GM21360 (cell line): ENCODE measurements at regions not wholly inside any gene's neighbourhood (a gene's known extent, or its start where the extent isn't known, plus 50 kb on each side); places are given as distances from the start of the nearest gene placed in this dataset.
"Not testable (repeated sequence)": the region's sequence is repeated elsewhere in the genome, so short reads cannot be mapped to it uniquely, and the experiment has no call there.

Source experiments
- ATAC-seq: cut with Tn5 transposase; IDR thresholded peaks from one replicate; pipeline ENCODE4 v1.9.1; 2021; ENCODE audit warnings: mild to moderate bottlenecking, moderate library complexity; ENCODE audit not compliant: unreplicated experiment

DNA sequence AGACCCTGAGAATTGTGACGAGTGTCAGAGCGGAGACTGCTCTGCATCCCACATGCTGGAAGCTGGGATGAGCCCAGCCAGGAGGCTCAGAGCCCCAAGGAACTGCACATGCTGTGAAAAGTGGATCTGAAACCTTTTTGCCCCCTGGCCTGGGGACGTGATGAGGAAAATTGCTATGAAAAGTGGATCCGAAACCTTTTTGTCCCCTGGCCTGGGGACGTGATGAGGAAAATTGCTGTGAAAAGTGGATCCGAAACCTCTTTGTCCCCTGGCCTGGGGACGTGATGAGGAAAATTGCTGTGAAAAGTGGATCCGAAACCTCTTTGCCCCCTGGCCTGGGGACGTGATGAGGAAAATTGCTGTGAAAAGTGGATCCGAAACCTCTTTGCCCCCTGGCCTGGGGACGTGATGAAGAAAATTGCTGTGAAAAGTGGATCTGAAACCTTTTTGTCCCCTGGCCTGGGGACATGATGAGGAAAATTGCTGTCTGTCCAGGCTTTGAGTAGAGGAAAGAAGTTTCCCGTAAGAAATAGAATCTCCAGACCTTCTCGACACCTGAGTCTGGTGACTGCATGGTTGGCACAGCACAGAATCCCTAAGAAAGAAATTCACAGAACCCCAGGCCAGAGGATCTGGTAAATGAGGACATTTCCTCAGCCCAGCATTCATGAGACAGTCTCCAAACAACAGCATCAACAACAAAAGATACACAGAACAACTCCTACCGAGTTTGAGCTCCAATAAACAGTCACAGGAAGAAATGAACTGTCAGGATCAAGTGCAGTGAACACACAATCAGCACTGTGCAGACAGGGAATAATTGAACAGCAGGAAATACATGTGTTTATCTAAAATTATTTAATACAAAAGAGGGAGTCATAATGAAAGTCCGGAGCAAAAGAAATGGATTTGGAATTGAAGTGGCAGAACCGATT, 188.8 kb downstream of the LAT start:
- not testable (repeated sequence) for ATAC-seq

DNA sequence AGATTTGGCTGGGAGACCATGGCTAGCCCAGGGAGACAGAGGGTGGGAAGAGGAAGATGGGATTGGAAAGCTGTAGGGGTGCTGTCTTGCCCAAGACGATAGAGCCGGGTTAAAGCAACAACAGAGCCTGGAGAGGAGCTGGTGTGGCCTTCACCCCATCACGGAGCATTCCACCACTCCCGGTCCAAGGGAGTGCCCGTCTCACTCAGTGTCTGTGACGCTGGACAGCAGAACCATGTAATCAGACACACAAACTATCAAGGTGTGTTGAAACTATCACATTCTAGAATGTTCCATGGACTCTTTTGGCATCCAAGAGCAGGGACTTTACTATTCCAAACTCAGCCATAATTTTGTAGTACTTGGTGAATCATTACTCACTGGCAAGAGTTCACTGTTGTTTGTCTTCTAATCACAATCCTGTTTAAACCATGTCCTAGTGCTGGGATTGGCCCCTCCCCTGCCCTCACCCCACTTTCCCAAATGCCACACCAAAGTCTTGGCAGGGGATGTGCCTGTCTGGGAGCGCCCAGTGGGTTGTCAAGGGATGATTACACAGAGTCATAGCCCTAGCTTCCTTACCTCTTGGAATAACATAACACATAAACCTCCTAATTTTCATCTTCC, 187.4 kb downstream of the LAT start:
- ATAC-seq = not testable (repeated sequence)

DNA sequence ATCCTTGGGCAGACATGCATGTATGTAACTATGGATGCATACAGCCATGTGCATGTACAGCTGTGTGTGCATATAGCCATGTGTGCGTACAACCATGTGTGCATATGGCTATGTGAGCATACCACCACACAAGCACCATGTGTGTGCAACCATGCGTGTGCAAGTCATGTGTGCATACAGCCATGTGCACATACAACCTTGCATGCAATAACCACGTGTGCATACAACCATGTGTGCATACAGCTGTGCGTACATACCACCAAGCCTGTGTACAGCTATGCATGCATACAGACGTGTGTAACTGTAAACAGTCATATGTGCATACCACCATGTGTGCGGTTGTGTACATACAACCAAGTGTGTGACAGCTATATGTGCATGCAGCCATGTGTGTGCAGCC, 186.4 kb downstream of the LAT start:
- ATAC-seq = not testable (repeated sequence)

DNA sequence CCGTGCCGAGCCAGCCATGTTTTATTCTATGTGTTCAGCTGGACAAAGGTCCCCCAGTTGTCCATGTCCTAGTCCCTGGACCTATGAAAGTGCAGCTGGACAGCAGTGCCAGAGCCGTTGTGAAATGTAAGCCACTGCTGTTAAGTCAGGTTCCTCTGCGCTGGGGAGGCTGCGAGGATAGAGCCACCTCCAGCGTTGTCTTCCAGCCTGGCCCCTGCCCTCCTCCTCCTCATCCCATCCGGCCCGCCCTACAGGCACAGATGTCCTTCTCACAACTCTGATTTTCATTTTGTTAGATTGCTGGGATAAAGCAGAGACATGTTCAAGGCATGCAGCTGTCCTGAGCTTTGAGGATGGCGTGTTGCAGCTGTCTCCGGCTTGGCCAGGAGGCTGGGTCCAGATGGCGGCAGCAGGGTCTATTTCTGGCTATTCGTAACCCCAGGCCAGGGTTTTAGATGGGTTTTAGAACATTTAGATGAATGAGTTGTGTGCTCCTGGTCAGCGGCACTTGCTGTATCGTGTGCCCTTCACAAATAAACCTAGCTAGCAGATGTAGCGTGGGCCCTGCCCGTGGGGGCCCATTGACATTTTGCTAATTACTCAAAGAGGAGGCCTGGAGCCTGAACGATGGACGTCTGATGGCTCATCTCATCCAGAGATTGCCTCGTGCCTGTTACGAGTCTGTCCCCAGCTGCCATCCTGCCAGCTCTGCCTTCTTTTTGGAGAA, 185.7 kb downstream of the LAT start:
- not testable (repeated sequence) for ATAC-seq

DNA sequence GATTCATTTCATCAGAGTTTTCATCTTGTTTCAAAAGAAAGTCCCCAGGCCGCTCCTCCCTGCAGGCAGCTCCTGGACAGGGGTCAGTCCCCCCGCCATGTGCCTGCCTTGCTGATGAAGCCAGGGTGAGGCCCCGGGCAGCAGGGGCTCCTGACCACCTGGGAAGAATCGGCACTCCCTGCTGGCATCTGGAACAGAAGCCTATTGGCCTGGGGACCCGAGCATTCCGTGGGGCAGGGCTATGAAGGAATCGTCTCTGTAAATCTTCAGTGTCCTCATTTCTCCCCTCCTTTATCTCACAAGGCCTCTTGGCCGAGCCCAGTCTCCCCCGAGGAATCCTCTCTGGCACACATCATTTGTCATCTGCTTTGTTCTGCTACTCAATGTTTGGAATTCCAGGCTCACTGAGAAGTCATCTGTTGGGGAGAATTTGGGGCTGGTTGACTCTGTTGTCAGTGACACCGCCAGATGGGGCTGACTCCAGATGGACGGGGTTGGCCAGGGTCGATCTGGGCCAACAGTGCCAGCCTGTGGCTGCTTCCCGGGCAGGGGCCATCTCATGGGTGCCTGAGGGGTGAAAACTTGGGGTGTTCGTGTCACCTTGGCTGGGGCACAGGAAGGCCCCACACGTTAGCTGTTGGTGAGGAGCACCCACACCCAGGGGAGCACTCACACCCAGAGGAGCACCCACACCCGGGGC, 184.6 kb downstream of the LAT start:
- ATAC-seq = not testable (repeated sequence)

DNA sequence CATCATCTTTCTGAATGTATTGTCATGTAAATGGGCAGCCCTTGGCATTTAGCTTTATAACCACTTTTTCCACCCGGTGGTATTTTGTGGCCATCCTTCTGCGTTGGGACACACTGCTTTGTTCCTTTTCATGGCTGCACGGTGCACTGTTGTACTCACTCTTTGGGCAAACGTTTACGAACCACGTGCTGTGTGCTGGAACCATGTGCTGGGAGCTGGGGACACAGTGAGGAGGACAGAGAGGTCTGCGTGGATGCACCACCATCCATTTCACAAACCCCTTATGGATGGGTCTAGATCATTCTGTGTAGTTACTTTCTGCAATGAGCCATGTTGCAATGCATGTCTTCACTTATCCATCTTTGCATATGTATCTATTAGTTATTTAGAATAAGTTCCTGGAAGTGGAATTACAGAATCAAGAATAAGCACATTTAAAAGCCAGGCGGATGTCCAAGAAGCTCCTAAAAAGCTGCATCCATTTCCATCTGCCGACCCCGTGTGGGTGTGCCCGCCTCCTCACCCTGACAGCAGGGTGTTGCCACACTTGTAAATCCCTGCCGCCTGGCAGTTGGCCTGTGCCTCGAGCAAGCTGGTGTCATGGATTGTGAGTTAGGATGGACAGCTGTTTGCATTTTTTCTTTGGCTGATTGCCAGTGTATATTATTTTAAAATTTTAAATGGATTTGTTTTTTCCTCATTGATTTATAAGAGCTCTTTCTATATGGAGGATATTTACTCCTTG, 183.8 kb downstream of the LAT start:
- ATAC-seq = not testable (repeated sequence)

DNA sequence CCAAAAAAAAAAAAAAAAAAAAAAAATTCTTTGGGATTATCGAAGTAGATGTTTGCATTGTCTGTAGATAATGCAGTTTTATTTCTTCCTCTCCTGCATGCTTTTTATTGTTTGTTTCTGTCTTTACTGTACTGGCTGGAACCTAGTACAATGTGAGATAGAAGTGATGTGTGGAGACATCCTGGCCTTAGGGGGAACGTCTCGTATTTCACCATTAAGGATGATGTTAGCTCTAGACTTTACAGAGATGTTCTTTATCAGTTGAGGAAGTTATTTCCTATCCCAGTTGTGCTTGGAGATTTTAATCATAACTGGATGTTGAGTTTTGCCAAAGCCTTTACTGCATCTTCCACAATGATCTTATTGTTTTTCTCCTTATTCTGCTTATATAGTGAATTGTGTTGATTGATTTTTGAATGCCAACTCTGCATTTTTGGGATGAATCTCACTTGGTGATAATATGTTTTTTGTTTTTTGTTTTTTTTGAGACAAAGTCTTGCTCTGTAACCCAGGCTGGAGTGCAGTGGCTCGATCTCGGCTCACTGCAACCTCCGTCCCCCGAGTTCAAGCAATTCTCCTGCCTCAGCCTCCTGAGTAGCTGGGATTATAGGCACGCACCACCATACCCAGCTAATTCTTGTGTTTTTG, 179.7 kb downstream of the LAT start:
- not testable (repeated sequence) for ATAC-seq

DNA sequence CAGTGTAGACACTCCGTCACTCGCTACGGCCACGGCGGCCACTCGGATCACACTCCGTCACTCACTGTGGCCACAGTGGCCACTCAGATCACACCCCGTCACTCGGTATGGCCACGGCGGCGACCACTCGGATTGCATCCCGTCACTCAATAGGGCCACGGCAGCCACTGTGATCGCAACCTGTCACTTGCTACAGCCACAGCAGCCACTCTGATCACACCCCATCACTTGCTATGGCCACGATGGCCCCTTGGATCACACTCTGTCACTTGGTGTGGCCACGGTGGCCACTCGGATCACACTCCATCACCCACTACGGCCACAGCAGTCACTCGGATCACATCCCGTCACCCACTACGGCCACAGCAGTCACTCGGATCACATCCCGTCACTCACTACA, 175.3 kb downstream of the LAT start:
- not testable (repeated sequence) for ATAC-seq

DNA sequence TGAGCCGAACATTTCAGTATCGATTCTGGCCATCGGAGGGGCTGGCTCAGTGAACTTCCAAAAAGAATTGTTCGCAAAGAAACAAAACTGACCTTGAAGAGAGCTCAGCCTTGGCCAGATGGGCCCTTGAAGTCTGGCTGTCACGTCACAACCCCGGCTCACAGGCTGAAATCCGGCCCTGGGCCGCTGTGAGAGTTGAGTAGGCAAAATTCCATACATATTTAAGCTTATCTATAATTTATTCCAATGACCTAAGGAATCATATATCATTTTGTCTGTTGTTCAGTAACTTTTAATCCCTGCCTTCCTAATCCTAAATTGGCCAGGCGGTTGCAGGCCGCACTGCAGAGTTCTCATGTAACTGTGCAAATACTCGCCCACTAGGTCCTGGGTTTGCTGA, 174.8 kb downstream of the LAT start:
- not testable (repeated sequence) for ATAC-seq

DNA sequence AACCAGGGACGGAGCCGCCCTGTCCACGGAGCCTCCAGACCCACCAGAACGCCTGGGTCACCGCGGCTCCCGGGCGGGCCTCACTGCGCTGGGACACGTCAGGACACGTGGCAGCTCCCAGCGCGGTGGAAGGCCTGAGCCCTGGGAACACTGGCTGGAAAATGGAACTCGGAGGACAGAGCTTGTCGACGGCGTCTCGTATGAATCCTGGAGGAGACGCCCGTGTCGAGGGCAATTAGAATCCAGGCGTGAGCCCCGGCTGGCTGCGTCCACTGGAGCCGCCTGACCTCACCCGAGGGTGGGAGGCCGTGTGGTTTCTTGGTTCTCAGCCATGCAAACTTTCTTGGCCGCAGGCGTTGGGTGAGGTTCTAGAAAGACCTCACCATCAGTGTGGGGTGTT, 173.9 kb downstream of the LAT start:
- ATAC-seq = no peak

DNA sequence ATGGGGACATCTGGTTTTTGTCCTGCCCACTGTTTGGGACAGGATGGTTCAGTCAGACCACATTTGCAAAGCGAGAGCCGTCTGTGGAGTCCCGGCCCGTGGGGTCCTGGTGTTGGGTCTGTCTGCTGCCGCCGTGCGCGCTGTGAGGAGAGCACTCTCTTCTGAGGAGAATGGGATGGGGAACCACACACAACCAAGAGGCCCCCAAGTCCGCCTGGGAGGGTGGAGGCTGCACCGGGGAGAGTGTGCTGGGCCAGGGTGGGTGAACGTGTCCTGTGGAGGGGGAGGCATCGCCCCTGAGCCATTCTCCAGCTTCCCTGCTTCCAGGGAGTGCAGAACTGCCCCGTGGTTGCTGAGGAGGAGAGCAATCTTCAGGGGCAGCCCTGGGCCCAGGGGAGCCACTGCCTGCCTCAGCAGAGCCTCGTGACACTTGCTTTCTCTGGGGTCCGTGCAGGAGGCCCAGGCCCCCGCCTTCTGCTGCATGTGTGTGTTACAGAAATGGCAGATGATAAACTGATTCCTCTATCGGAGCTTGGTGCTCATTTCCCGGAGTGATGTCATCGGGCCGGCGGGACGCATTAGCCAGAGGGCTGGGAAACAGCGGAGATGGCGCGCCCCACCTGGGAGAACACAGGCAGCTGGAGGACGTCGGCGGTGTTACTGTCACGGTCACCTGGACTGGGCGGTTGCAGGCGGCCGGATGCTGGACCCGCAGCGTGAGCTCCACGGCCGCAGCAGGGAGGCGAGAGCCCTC, 173.4 kb downstream of the LAT start:
- not testable (repeated sequence) for ATAC-seq

DNA sequence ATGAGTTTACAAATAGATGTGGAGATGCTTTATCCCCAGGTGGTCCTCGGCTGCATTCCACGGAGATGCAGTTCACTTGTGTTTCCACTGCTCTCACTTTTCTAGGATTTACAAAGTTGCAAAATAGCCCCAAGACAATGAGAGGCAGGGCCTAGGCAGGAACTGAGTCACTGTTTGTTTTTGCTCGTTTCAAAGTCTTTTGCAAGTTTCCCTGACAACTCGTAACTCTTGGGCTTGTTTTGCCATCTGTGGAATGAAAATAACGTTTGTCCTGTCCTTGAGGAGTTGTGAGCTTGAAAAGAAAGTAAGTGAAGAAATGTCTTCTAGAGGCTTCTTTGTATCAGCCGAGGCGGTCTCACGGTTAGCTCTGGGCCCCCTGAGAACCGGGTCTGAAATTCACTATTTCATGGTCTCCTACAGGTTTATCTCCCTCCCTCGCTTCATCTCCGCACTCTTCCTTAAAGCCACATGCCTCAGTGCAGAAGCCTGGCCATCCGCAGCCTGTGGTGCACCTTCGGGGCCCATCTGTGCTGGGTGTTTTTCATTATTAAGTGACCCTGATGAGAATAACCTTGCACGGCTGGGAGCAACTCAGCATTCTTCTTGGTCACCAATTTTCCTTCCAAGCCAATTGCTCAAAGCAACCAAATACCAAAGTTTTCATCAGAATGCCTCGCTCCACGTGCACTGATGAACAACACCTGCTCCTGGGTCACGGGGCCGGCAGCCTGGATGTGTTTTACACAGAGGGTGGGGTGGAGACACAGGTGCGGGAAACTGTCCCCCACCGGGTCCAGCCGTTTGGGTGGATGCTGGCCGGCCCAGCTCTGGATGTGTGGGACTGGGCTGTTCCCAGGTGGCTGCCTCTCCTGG, 172.4 kb downstream of the LAT start:
- ATAC-seq = not testable (repeated sequence)

DNA sequence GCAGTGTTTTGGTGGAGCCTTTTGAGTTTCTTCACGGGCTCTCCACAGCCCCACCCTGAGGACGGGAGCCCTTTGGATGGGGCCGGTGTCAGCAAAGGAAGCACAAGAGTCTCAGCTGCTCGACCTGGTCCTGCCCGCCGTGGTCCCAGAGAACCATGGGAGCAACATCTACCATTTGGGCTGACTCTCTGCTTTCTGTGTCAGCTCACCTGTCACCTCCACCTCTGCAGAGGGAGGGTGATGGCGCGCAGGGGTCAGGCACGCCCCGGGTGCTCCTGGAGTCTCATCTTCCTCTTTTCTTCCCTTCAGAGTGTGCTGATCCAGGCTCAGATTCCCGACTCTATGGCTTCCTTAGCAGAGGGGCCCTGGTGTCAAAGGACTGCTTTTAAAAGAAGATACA, 171.7 kb downstream of the LAT start:
- no peak for ATAC-seq

DNA sequence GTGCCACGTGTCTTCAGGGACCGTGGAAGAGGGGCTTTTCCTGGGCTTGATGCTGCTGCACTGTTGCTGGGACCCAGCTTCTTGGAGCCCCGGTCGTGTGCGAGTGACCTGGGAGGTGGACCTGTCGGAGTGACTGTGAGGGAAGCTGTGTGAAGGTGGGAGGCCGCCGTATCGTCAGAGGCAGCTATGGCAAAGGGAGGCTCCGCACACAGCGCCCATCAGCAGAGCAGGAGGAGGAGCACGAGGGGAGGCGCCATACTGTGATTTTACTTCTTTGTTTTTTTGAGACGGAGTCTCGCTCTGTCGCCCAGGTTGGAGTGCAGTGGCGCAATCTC, 171.0 kb downstream of the LAT start:
- not testable (repeated sequence) for ATAC-seq

DNA sequence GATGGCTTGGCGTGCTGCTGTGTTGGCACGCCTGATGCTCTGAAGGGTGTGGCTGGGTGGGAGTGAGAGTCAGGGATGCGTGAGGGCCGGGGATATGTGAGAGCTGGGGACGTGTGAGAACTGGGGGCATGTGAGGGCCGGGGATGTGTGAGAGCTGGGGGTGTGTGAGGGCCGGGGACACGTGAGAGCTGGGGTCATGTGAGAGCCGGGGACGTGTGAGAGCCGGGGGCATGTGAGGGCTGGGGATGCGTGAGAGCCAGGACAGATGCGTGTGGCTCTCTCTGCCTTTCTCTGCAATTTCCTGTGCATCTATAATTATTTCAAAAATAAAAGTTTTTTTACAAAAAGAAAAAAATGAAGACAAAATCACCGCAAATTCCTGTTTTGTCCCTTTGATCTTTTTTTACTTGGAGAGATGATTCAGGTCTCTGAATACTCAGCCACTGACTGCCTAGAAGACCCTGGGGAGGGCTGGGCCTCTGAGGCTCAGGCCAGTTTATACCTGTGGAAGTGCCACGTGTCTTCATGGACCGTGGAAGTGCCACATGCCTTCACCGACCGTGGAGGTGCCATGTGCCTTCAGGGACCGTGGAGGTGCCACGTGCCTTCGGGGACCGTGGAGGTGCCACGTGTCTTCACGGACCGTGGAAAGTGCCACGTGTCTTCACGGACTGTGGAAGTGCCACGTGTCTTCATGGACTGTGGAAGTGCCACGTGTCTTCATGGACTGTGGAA, 170.4 kb downstream of the LAT start:
- ATAC-seq = not testable (repeated sequence)

DNA sequence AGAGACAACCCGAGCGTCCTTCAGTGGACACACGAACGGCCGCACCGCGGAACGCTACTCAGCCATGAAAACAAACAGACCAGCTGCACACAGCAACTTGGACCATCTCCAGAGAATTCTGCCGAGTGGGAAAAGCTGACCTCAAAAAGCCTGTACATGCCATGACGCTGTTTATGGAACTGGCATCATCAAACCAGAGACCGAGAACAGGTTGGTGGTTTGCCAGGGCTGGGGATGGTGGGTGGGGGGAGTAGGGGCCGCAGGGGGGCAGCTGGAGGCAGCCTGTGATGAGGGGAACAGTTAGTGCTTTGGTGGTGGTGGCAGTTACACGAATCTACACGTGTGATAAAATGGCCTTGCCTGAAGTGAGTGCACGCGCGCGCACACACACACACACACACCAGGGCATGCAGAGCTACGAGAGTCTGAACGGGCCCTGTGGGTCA, 169.8 kb downstream of the LAT start:
- ATAC-seq = no peak

DNA sequence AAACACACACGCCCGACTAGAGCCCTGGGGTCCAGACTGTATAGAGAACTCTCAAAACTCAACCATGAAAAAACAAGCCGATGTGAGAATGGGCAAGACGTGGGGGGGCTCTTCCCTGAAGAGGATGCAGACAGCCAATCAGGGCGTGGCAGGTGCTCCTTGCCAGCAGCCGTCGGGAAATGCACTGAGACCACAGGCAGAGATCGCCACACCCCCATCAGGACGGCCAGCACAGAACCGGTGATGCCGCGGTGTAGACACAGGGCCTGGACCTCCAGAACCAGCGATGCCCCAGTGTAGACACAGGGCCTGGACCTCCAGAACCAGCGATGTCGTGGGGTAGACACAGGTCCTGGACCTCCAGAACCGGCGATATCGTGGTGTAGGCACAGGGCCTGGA, 169.2 kb downstream of the LAT start:
- ATAC-seq = no peak
